Fibroblast of peridontal ligament (primary cell): ENCODE measurements at regions not wholly inside any gene's neighbourhood (a gene's known extent, or its start where the extent isn't known, plus 50 kb on each side); places are given as distances from the start of the nearest gene placed in this dataset.
A peak's percentile ranks its signal among the peaks of the same experiment; 100 is the strongest.
"Not testable (repeated sequence)": the region's sequence is repeated elsewhere in the genome, so short reads cannot be mapped to it uniquely, and the experiment has no call there.

Source experiments
- DNase-seq: peaks from one replicate; pipeline ENCODE4 v3.0.0-alpha.2; 2010; ENCODE audit errors: extremely low read depth

- DNase-seq = no peak
These were observed 871.0 kb upstream of the PABPC4L start for GRCh38 chr4:135072553-135072952.

- DNase-seq = no peak
These were observed 863.8 kb upstream of the PABPC4L start for GRCh38 chr4:135065366-135065765.

GRCh38 chr4:135050086-135050717, 848.6 kb upstream of the PABPC4L start:
- DNase-seq = peak; percentile 43

GRCh38 chr4:135032670-135033069, 831.1 kb upstream of the PABPC4L start:
- DNase-seq = no peak

- peak; percentile 4 for DNase-seq
These were observed 814.2 kb upstream of the PABPC4L start for GRCh38 chr4:135015771-135016170.

GRCh38 chr4:135007400-135007799, 805.8 kb upstream of the PABPC4L start:
- no peak for DNase-seq

GRCh38 chr4:134999169-134999568, 797.6 kb upstream of the PABPC4L start:
- no peak for DNase-seq

- DNase-seq = no peak
These were observed 760.4 kb upstream of the PABPC4L start for GRCh38 chr4:134961963-134962362.

- DNase-seq = no peak
These were observed 757.3 kb upstream of the PABPC4L start for GRCh38 chr4:134958862-134959261.

GRCh38 chr4:134955059-134955458, 753.5 kb upstream of the PABPC4L start:
- DNase-seq = no peak

GRCh38 chr4:134952775-134953174, 751.2 kb upstream of the PABPC4L start:
- DNase-seq = no peak

GRCh38 chr4:134952305-134952704, 750.7 kb upstream of the PABPC4L start:
- DNase-seq = no peak

- DNase-seq = no peak
These were observed 746.6 kb upstream of the PABPC4L start for GRCh38 chr4:134948110-134948642.

- DNase-seq = no peak
These were observed 742.5 kb upstream of the PABPC4L start for GRCh38 chr4:134944115-134944514.

GRCh38 chr4:134936014-134936413, 734.4 kb upstream of the PABPC4L start:
- DNase-seq = no peak

- peak; percentile 29 for DNase-seq
These were observed 733.7 kb upstream of the PABPC4L start for GRCh38 chr4:134935320-134935719.

- no peak for DNase-seq
These were observed 732.6 kb upstream of the PABPC4L start for GRCh38 chr4:134934036-134934808.

- no peak for DNase-seq
These were observed 713.8 kb upstream of the PABPC4L start for GRCh38 chr4:134915355-134915754.

GRCh38 chr4:134914250-134914649, 712.7 kb upstream of the PABPC4L start:
- not testable (repeated sequence) for DNase-seq

GRCh38 chr4:134911941-134912340, 710.4 kb upstream of the PABPC4L start:
- no peak for DNase-seq

GRCh38 chr4:134906404-134907023, 704.9 kb upstream of the PABPC4L start:
- peak; percentile 42 for DNase-seq

GRCh38 chr4:134905061-134905460, 703.5 kb upstream of the PABPC4L start:
- no peak for DNase-seq

- no peak for DNase-seq
These were observed 686.6 kb upstream of the PABPC4L start for GRCh38 chr4:134888156-134888555.
